HEK293T (cell line): ENCODE measurements at regions not wholly inside any gene's neighbourhood (a gene's known extent, or its start where the extent isn't known, plus 50 kb on each side); places are given as distances from the start of the nearest gene placed in this dataset.

Source experiments
- ARNT ChIP-seq: fragments of 450-650 bp; IDR thresholded peaks from 2 replicates; pipeline ENCODE4 v1.6.1; 2017; ENCODE audit warnings: mild to moderate bottlenecking
- BHLHE40 ChIP-seq: fragments of 450-650 bp; IDR thresholded peaks from 2 replicates; pipeline ENCODE4 v1.6.1; 2016; ENCODE audit warnings: mild to moderate bottlenecking, moderate library complexity, borderline replicate concordance
- CTBP1 ChIP-seq: fragments of 450-650 bp; IDR thresholded peaks from 2 replicates; pipeline ENCODE4 v1.6.1; 2016; ENCODE audit warnings: borderline replicate concordance
- ELF4 ChIP-seq: fragments of 450-650 bp; IDR thresholded peaks from 2 replicates; pipeline ENCODE4 v1.6.1; 2017; ENCODE audit warnings: antibody characterized with exemption
- FOXA1 ChIP-seq: fragments of 450-650 bp; IDR thresholded peaks from 2 replicates; pipeline ENCODE4 v1.6.1; 2016; ENCODE audit warnings: mild to moderate bottlenecking
- FOXM1 ChIP-seq: fragments of 450-650 bp; IDR thresholded peaks from 2 replicates; pipeline ENCODE4 v1.6.1; 2017; ENCODE audit warnings: mild to moderate bottlenecking, borderline replicate concordance
- HDGF ChIP-seq: fragments of 450-650 bp; IDR thresholded peaks from 2 replicates; pipeline ENCODE4 v1.6.1; 2017; ENCODE audit warnings: antibody characterized with exemption, borderline replicate concordance
- LEF1 ChIP-seq: fragments of 450-650 bp; IDR thresholded peaks from 2 replicates; pipeline ENCODE4 v1.6.1; 2017; ENCODE audit warnings: mild to moderate bottlenecking, borderline replicate concordance
- NFRKB ChIP-seq: fragments of 450-650 bp; IDR thresholded peaks from 2 replicates; pipeline ENCODE4 v1.6.1; 2016; ENCODE audit warnings: mild to moderate bottlenecking, moderate library complexity
- SP1 ChIP-seq: fragments of 450-650 bp; IDR thresholded peaks from 2 replicates; pipeline ENCODE4 v1.6.1; 2017
- SUZ12 ChIP-seq: fragments of 450-650 bp; IDR thresholded peaks from 2 replicates; pipeline ENCODE4 v1.6.1; 2016; ENCODE audit warnings: mild to moderate bottlenecking
- TARDBP ChIP-seq: fragments of 450-650 bp; IDR thresholded peaks from 2 replicates; pipeline ENCODE4 v1.6.1; 2016
- TF ChIP-seq, protein P1 (sequence below): fragments of 450-650 bp; IDR thresholded peaks from 2 replicates; pipeline ENCODE4 v1.6.1; 2016

DNA sequence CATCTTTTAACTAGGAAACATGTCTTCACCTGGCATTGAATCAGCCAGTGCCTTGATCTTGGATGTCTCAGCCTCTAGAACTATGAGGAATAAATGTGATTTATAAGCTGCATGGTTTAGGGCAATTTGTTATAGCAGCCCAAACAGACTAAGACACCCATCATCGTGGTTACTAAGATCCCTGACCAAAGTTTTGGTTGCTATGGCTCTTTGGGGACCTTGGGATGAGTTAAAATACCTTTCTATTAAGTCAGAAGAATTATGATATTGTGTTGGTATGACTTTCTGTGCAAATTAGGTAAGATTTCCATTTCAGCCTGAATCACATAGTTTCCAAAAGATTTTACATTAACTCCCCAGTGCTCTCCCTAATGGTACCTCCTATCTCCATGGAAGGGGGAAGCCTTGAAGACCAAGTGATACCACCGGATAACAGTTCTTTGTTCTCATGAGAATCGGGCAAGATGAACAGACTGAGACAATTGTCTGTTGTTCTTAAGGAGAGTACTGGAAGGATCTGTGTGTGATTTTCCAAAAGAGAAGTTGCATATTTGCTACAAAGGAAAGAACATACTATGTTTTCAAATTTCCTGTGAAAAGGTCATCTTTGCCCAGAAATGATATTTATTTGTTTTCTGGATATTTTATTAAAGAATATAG, 60.4 kb upstream of the UBASH3B start:
- TF ChIP-seq NFRKB (no peak), FOXA1 (no peak), SUZ12 (no peak), BHLHE40 (no peak), SP1 (no peak), FOXM1 (no peak), ARNT (no peak), LEF1 (no peak), ELF4 (no peak), HDGF (no peak), CTBP1 (no peak), TARDBP (no peak)
- TF ChIP-seq, protein P1, sequence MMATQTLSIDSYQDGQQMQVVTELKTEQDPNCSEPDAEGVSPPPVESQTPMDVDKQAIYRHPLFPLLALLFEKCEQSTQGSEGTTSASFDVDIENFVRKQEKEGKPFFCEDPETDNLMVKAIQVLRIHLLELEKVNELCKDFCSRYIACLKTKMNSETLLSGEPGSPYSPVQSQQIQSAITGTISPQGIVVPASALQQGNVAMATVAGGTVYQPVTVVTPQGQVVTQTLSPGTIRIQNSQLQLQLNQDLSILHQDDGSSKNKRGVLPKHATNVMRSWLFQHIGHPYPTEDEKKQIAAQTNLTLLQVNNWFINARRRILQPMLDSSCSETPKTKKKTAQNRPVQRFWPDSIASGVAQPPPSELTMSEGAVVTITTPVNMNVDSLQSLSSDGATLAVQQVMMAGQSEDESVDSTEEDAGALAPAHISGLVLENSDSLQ: no peak
